CD14-positive monocyte (primary cell): ENCODE measurements at regions not wholly inside any gene's neighbourhood (a gene's known extent, or its start where the extent isn't known, plus 50 kb on each side); places are given as distances from the start of the nearest gene placed in this dataset.

Source experiments
- DNase-seq, 3 donors: peaks; one replicate each; pipeline ENCODE4 v3.0.0-alpha.2; 2011 to 2022
- H2AFZ ChIP-seq: 2 replicates; pipeline ENCODE4 v1.6.0; 2012; ENCODE audit warnings: mild to moderate bottlenecking, low read depth, low read length, inconsistent platforms; ENCODE audit not compliant: insufficient read depth, poor library complexity, severe bottlenecking
- H3K27ac ChIP-seq, 2 donors: 1 replicate in 1 of 2; 2 replicates in 1 of 2; pipeline ENCODE4 v1.5.1; 2012 to 2013; ENCODE audit warnings: low read length in 2 of 2, control low read depth in 1 of 2, inconsistent platforms in 1 of 2, low read depth in 1 of 2, mild to moderate bottlenecking in 1 of 2
- H3K27me3 ChIP-seq, 2 donors: one replicate each; pipeline versions ENCODE4 v1.6.0 to v1.6.1; 2011 to 2013; ENCODE audit warnings: low read length in 2 of 2; ENCODE audit not compliant: control insufficient read depth in 2 of 2, insufficient read depth in 2 of 2
- H3K36me3 ChIP-seq, 2 donors: replicated peaks in 1 of 2; 1 replicate in 1 of 2; 2 replicates in 1 of 2; pipeline versions ENCODE4 v1.5.1 to v1.6.1; 2012 to 2013; ENCODE audit warnings: low read length in 2 of 2, control low read depth in 1 of 2, inconsistent platforms in 1 of 2, mild to moderate bottlenecking in 1 of 2; ENCODE audit not compliant: insufficient read depth in 2 of 2, control insufficient read depth in 1 of 2
- H3K4me1 ChIP-seq, 2 donors: 1 replicate in 1 of 2; 2 replicates in 1 of 2; pipeline versions ENCODE4 v1.5.1 to v1.6.1; 2012 to 2013; ENCODE audit warnings: low read length in 2 of 2, control low read depth in 1 of 2, inconsistent platforms in 1 of 2, mild to moderate bottlenecking in 1 of 2, moderate library complexity in 1 of 2; ENCODE audit not compliant: insufficient read depth in 2 of 2, control insufficient read depth in 1 of 2
- H3K4me2 ChIP-seq: replicated peaks from 2 replicates; pipeline ENCODE3; 2012; ENCODE audit warnings: low read length, moderate library complexity, mild to moderate bottlenecking; ENCODE audit not compliant: poor library complexity, severe bottlenecking; ENCODE audit errors: extremely low read depth
- H3K4me3 ChIP-seq, 3 experiments: fragments of 200-600 bp in 1 of 3; sonication (generic) in 1 of 3; replicated peaks in 1 of 3; 1 replicate in 2 of 3; 2 replicates in 1 of 3; pipeline ENCODE4 v1.5.1; 2011 to 2013; ENCODE audit warnings: low read length in 3 of 3, mild to moderate bottlenecking in 3 of 3, control low read depth in 2 of 3, low read depth in 2 of 3, inconsistent platforms in 1 of 3, moderate library complexity in 1 of 3
- H3K79me2 ChIP-seq: 2 replicates; pipeline ENCODE4 v1.6.0; 2012; ENCODE audit warnings: mild to moderate bottlenecking, control low read depth, inconsistent platforms, low read length, moderate library complexity; ENCODE audit not compliant: insufficient read depth
- H3K9ac ChIP-seq: 2 replicates; pipeline ENCODE4 v1.6.0; 2017; ENCODE audit warnings: low read length, mild to moderate bottlenecking; ENCODE audit not compliant: insufficient read depth, poor library complexity, severe bottlenecking
- H3K9me3 ChIP-seq, 2 donors: replicated peaks in 1 of 2; 1 replicate in 1 of 2; 2 replicates in 1 of 2; pipeline versions ENCODE4 v1.5.1 to v1.6.1; 2012 to 2013; ENCODE audit warnings: low read length in 2 of 2, control low read depth in 1 of 2; ENCODE audit not compliant: control insufficient read depth in 1 of 2, insufficient read depth in 1 of 2
- H4K20me1 ChIP-seq: 2 replicates; pipeline ENCODE4 v1.6.0; 2012; ENCODE audit warnings: mild to moderate bottlenecking, low read length, control low read depth, moderate library complexity; ENCODE audit not compliant: insufficient read depth
- H3K27ac Mint-ChIP-seq, 7 donors: one replicate each; pipeline ENCODE4 v1.8.0; 2020; ENCODE audit warnings: mild to moderate bottlenecking in 7 of 7, mixed read lengths in 7 of 7, moderate library complexity in 6 of 7, inconsistent platforms in 2 of 7
- H3K27me3 Mint-ChIP-seq, 3 donors: one replicate each; pipeline ENCODE4 v1.8.0; 2021 to 2022; ENCODE audit warnings: low read depth in 3 of 3, mild to moderate bottlenecking in 3 of 3, mixed read lengths in 3 of 3, moderate library complexity in 3 of 3, inconsistent platforms in 1 of 3
- H3K36me3 Mint-ChIP-seq, 2 donors: one replicate each; pipeline ENCODE4 v1.8.0; 2020; ENCODE audit warnings: mixed read lengths in 2 of 2, inconsistent platforms in 1 of 2, mild to moderate bottlenecking in 1 of 2
- H3K4me1 Mint-ChIP-seq: one replicate; pipeline ENCODE4 v1.8.0; 2020; ENCODE audit warnings: mild to moderate bottlenecking, mixed read lengths
- H3K4me3 Mint-ChIP-seq, 2 donors: one replicate each; pipeline ENCODE4 v1.8.0; 2020; ENCODE audit warnings: mild to moderate bottlenecking in 2 of 2, mixed read lengths in 2 of 2, moderate library complexity in 1 of 2
- H3K9me3 Mint-ChIP-seq, 7 donors: one replicate each; pipeline ENCODE4 v1.8.0; 2020 to 2022; ENCODE audit warnings: mixed read lengths in 7 of 7, mild to moderate bottlenecking in 6 of 7, moderate library complexity in 6 of 7, inconsistent platforms in 2 of 7
- WGBS: methylation state at CpG from one replicate; pipeline ENCODE4 v1.1.5; 2013; ENCODE audit warnings: missing lambda C conversion rate; ENCODE audit not compliant: insufficient coverage; 5-methylcytosine and 5-hydroxymethylcytosine counted together
- intact Hi-C, 2 donors: fragments of 100-400 bp; cut with micrococcal nuclease; formaldehyde crosslinking; loops; one replicate each; pipeline versions ENCODE4 v1.15.0 to v1.15.1; 2023
- TF ChIP-seq, protein P1 (sequence below): fragments of 200-600 bp; IDR thresholded peaks from one replicate; pipeline ENCODE4 v1.8.0; 2022; ENCODE audit warnings: antibody characterized with exemption, mild to moderate bottlenecking

DNA sequence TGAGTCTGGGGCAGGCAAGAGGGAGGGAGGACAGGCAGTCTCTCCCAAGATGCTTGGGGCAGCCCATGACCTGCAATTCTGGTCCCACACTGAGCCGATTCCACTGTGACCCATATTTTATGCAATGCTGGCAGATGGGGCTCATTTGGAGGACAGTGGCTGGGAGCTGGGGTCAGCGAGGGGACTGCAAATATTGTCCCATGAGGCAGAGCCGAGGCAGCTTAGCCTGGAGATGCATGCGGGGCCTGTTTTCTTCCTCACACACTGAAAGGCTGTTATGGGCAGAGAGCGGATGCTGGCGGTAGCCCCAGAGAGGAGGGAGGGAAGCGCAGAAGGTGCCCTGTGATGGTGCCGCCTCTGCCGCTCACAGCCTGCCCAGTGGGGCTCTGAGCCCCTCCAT is 128.5 kb upstream of the POU3F1 start:
- peaks cover 0 to 6% (median 2%) of the 10 kb centered on the region in 3 donors for H3K27me3 Mint-ChIP-seq
- peaks cover 22% of the 10 kb centered on the region in 2 donors for H3K4me1 ChIP-seq
- no peak overlapping the region for H3K4me2 ChIP-seq
- no peak overlapping the region for H3K27ac Mint-ChIP-seq
- WGBS = 84% methylated on average over 5 of the region's 9 CpGs
- H3K4me3 ChIP-seq = no peak overlapping the region
- no peaks in the 10 kb centered on the region for H3K79me2 ChIP-seq
- H2AFZ ChIP-seq = no peak overlapping the region
- no peaks in the 10 kb centered on the region for H3K9me3 ChIP-seq
- DNase-seq = no peak
- H3K36me3 Mint-ChIP-seq = no peaks in the 10 kb centered on the region
- no peaks in the 10 kb centered on the region for H4K20me1 ChIP-seq
- peaks cover 0 to 4% (median 0%) of the 10 kb centered on the region in 7 donors for H3K9me3 Mint-ChIP-seq
- TF ChIP-seq, protein P1, sequence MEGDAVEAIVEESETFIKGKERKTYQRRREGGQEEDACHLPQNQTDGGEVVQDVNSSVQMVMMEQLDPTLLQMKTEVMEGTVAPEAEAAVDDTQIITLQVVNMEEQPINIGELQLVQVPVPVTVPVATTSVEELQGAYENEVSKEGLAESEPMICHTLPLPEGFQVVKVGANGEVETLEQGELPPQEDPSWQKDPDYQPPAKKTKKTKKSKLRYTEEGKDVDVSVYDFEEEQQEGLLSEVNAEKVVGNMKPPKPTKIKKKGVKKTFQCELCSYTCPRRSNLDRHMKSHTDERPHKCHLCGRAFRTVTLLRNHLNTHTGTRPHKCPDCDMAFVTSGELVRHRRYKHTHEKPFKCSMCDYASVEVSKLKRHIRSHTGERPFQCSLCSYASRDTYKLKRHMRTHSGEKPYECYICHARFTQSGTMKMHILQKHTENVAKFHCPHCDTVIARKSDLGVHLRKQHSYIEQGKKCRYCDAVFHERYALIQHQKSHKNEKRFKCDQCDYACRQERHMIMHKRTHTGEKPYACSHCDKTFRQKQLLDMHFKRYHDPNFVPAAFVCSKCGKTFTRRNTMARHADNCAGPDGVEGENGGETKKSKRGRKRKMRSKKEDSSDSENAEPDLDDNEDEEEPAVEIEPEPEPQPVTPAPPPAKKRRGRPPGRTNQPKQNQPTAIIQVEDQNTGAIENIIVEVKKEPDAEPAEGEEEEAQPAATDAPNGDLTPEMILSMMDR = no peak
- no peak overlapping the region for H3K4me3 Mint-ChIP-seq
- no peak overlapping the region for H3K27ac ChIP-seq
- intact Hi-C loops = no loop called here
- no peaks in the 10 kb centered on the region for H3K36me3 ChIP-seq
- H3K9ac ChIP-seq = no peak overlapping the region
- H3K4me1 Mint-ChIP-seq = peaks cover 24% of the 10 kb centered on the region
- H3K27me3 ChIP-seq = no peaks in the 10 kb centered on the region

DNA sequence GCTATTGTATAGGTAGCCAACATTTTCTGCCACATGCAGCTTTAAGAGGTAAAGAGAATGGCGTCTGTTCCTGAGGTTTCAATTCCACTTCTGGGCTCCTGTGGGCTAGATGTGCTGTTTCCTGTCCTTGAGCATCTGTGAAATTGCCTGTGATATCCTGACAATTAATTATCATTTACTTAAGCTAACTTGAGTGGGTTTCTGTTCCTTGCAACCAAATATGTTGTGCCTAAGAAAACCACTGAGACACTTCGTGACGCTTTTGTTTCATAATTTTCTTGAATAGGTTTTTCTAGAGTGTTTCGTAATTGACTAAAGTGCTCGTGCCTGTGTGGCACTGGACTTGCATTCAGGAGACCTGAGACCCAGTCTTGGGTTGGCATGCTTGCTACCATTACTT is 127.3 kb upstream of the POU3F1 start:
- Histone ChIP-seq H3K4me3 (peak overlapping the region in 1 of 3 experiments; percentile 39), H3K36me3 (no peaks in the 10 kb centered on the region), H3K27ac (peak overlapping the region in 1 of 2 donors; percentile 60), H3K4me2 (peak overlapping the region; percentile 26), H3K79me2 (no peaks in the 10 kb centered on the region), H3K4me1 (peaks cover 22% of the 10 kb centered on the region in 2 donors), H4K20me1 (no peaks in the 10 kb centered on the region), H3K9me3 (no peaks in the 10 kb centered on the region), H3K27me3 (no peaks in the 10 kb centered on the region), H3K9ac (no peak overlapping the region), H2AFZ (peak overlapping the region; percentile 27)
- Mint-ChIP-seq H3K4me1 (peaks cover 24% of the 10 kb centered on the region), H3K4me3 (peak overlapping the region in 1 of 2 donors; percentile 16), H3K9me3 (peaks cover 0 to 3% (median 0%) of the 10 kb centered on the region in 7 donors), H3K27me3 (peaks cover 0 to 5% (median 0%) of the 10 kb centered on the region in 3 donors), H3K36me3 (no peaks in the 10 kb centered on the region), H3K27ac (peak overlapping the region in 4 of 7 donors; percentile 7 to 82 (median 66))
- 6% methylated on average over 4 of the region's 5 CpGs for WGBS
- TF ChIP-seq, protein P1 = no peak
- intact Hi-C loops = no loop called here
- DNase-seq = peak; percentile 12 to 51 (median 19)
